ENCODE measurements at regions not wholly inside any gene's neighbourhood (a gene's known extent, or its start where the extent isn't known, plus 50 kb on each side); places are given as distances from the start of the nearest gene placed in this dataset.

GRCh38 chr20:11158146-11158545 lies 484.3 kb upstream of the JAG1 start:
- Histone ChIP-seq H3K79me2 (ENCODE audit: insufficient read depth, low read length) (no peaks in the 10 kb centered on the region), H3F3A (ENCODE audit: low read depth) (no peaks in the 10 kb centered on the region), H3K36me3 (ENCODE audit: insufficient read depth, low read length) (no peaks in the 10 kb centered on the region), H3K9me2 (replicated peaks; ENCODE audit: low read depth, low read length) (no peaks in the 10 kb centered on the region), H3K9me3 (ENCODE audit: insufficient read depth, low read depth, low read length) (no peaks in the 10 kb centered on the region), H3K27me3 (ENCODE audit: insufficient read depth, low read length, poor library complexity, severe bottlenecking) (no peaks in the 10 kb centered on the region), H4K20me1 (ENCODE audit: insufficient read depth, low read length, poor library complexity, severe bottlenecking) (no peaks in the 10 kb centered on the region), H2AFZ (ENCODE audit: low read length) (no peak overlapping the region), H3K4me3 (ENCODE audit: low read length, poor library complexity, severe bottlenecking) (no peak overlapping the region), H3K9ac (ENCODE audit: low read depth, low read length, poor library complexity, severe bottlenecking) (no peak overlapping the region), H3K4me2 (ENCODE audit: low read depth, low read length, poor library complexity, severe bottlenecking) (no peak overlapping the region), H3K4me1 (ENCODE audit: insufficient read depth, low read length, poor library complexity, severe bottlenecking) (no peaks in the 10 kb centered on the region)
- TF ChIP-seq CTCF (conservative IDR thresholded peaks at IDR 0.05; ENCODE audit: low read length): no peak
- TF ChIP-seq EZH2phosphoT487 (IDR thresholded peaks at IDR 0.05; ENCODE audit: borderline replicate concordance): no peak

- no peaks in the 10 kb centered on the region for H3K36me3 ChIP-seq (ENCODE audit: insufficient read depth, low read length)
- H3K9ac ChIP-seq (ENCODE audit: low read depth, low read length, poor library complexity, severe bottlenecking): no peak overlapping the region
- no peak overlapping the region for H3K4me2 ChIP-seq (ENCODE audit: low read depth, low read length, poor library complexity, severe bottlenecking)
- no peaks in the 10 kb centered on the region for H4K20me1 ChIP-seq (ENCODE audit: insufficient read depth, low read length, poor library complexity, severe bottlenecking)
- no peaks in the 10 kb centered on the region for H3K9me3 ChIP-seq (ENCODE audit: insufficient read depth, low read depth, low read length)
- H2AFZ ChIP-seq (ENCODE audit: low read length): no peak overlapping the region
- no peaks in the 10 kb centered on the region for H3F3A ChIP-seq (ENCODE audit: low read depth)
- no peaks in the 10 kb centered on the region for H3K9me2 ChIP-seq (replicated peaks; ENCODE audit: low read depth, low read length)
- no peaks in the 10 kb centered on the region for H3K4me1 ChIP-seq (ENCODE audit: insufficient read depth, low read length, poor library complexity, severe bottlenecking)
- H3K79me2 ChIP-seq (ENCODE audit: insufficient read depth, low read length): no peaks in the 10 kb centered on the region
- H3K4me3 ChIP-seq (ENCODE audit: low read length, poor library complexity, severe bottlenecking): no peak overlapping the region
- TF ChIP-seq CTCF (conservative IDR thresholded peaks at IDR 0.05; ENCODE audit: low read length) (no peak), EZH2phosphoT487 (IDR thresholded peaks at IDR 0.05; ENCODE audit: borderline replicate concordance) (no peak)
- no peaks in the 10 kb centered on the region for H3K27me3 ChIP-seq (ENCODE audit: insufficient read depth, low read length, poor library complexity, severe bottlenecking)
These were observed 484.8 kb upstream of the JAG1 start for GRCh38 chr20:11158589-11158988.

- Histone ChIP-seq H2AFZ (ENCODE audit: low read length) (no peak overlapping the region), H3K27me3 (ENCODE audit: insufficient read depth, low read length, poor library complexity, severe bottlenecking) (no peaks in the 10 kb centered on the region), H3K4me1 (ENCODE audit: insufficient read depth, low read length, poor library complexity, severe bottlenecking) (no peaks in the 10 kb centered on the region), H4K20me1 (ENCODE audit: insufficient read depth, low read length, poor library complexity, severe bottlenecking) (no peaks in the 10 kb centered on the region), H3K9me2 (replicated peaks; ENCODE audit: low read depth, low read length) (no peaks in the 10 kb centered on the region), H3K4me2 (ENCODE audit: low read depth, low read length, poor library complexity, severe bottlenecking) (no peak overlapping the region), H3K9ac (ENCODE audit: low read depth, low read length, poor library complexity, severe bottlenecking) (no peak overlapping the region), H3K79me2 (ENCODE audit: insufficient read depth, low read length) (no peaks in the 10 kb centered on the region), H3F3A (ENCODE audit: low read depth) (no peaks in the 10 kb centered on the region), H3K9me3 (ENCODE audit: insufficient read depth, low read depth, low read length) (no peaks in the 10 kb centered on the region), H3K4me3 (ENCODE audit: low read length, poor library complexity, severe bottlenecking) (no peak overlapping the region), H3K36me3 (ENCODE audit: insufficient read depth, low read length) (no peaks in the 10 kb centered on the region)
- TF ChIP-seq CTCF (conservative IDR thresholded peaks at IDR 0.05; ENCODE audit: low read length): no peak
These were observed 485.9 kb upstream of the JAG1 start for GRCh38 chr20:11159728-11160127.
